Loucy (cell line): ENCODE measurements at regions not wholly inside any gene's neighbourhood (a gene's known extent, or its start where the extent isn't known, plus 50 kb on each side); places are given as distances from the start of the nearest gene placed in this dataset.

ENCODE experiments used
- H2AFZ ChIP-seq: fragments of 200-600 bp; sonication (generic); 2 replicates; pipeline ENCODE4 v1.6.0; 2016; ENCODE audit warnings: antibody characterized with exemption, mild to moderate bottlenecking, low read length, moderate library complexity
- H3F3A ChIP-seq: fragments of 200-600 bp; 2 replicates; pipeline ENCODE4 v1.6.0; 2016; ENCODE audit warnings: antibody characterized with exemption, low read depth, mild to moderate bottlenecking
- H3K27me3 ChIP-seq: fragments of 200-600 bp; sonication (generic); 2 replicates; pipeline ENCODE4 v1.6.1; 2014; ENCODE audit warnings: low read length, mild to moderate bottlenecking; ENCODE audit not compliant: insufficient read depth, poor library complexity, severe bottlenecking
- H3K36me3 ChIP-seq: fragments of 200-600 bp; sonication (generic); 2 replicates; pipeline ENCODE4 v1.6.1; 2016; ENCODE audit warnings: low read length; ENCODE audit not compliant: insufficient read depth
- H3K4me1 ChIP-seq: fragments of 200-600 bp; sonication (generic); 2 replicates; pipeline ENCODE4 v1.5.1; 2014; ENCODE audit warnings: low read length, mild to moderate bottlenecking; ENCODE audit not compliant: insufficient read depth, poor library complexity, severe bottlenecking
- H3K4me2 ChIP-seq: fragments of 200-600 bp; sonication (generic); 2 replicates; pipeline ENCODE4 v1.6.0; 2014; ENCODE audit warnings: antibody characterized with exemption, low read length, low read depth, mild to moderate bottlenecking; ENCODE audit not compliant: poor library complexity, severe bottlenecking
- H3K4me3 ChIP-seq: fragments of 200-600 bp; sonication (generic); 2 replicates; pipeline ENCODE4 v1.5.1; 2014; ENCODE audit warnings: low read length, mild to moderate bottlenecking, mixed read lengths; ENCODE audit not compliant: poor library complexity, severe bottlenecking
- H3K79me2 ChIP-seq: fragments of 200-600 bp; sonication (generic); 2 replicates; pipeline ENCODE4 v1.6.1; 2014; ENCODE audit warnings: low read length; ENCODE audit not compliant: insufficient read depth
- H3K9ac ChIP-seq: fragments of 200-600 bp; sonication (generic); 2 replicates; pipeline ENCODE4 v1.6.0; 2014; ENCODE audit warnings: mild to moderate bottlenecking, low read depth, low read length, moderate library complexity; ENCODE audit not compliant: poor library complexity, severe bottlenecking
- H3K9me2 ChIP-seq: fragments of 200-600 bp; sonication (generic); replicated peaks from 2 replicates; pipeline ENCODE4 v1.6.1; 2016; ENCODE audit warnings: low read depth, low read length, mixed read lengths
- H3K9me3 ChIP-seq: fragments of 200-600 bp; sonication (generic); 2 replicates; pipeline ENCODE4 v1.6.1; 2014; ENCODE audit warnings: mild to moderate bottlenecking, antibody characterized with exemption, low read length, low read depth; ENCODE audit not compliant: insufficient read depth
- H4K20me1 ChIP-seq: fragments of 200-600 bp; sonication (generic); 2 replicates; pipeline ENCODE4 v1.6.0; 2014; ENCODE audit warnings: antibody characterized with exemption, low read length, mild to moderate bottlenecking; ENCODE audit not compliant: insufficient read depth, poor library complexity, severe bottlenecking
- EZH2phosphoT487 ChIP-seq: fragments of 200-600 bp; IDR thresholded peaks from 2 replicates; pipeline ENCODE4 v1.6.1; 2018; ENCODE audit warnings: antibody characterized with exemption, mild to moderate bottlenecking, moderate library complexity, borderline replicate concordance
- TF ChIP-seq, protein P1 (sequence below): fragments of 200-600 bp; sonication (generic); conservative IDR thresholded peaks from 2 replicates; pipeline ENCODE4 v1.5.1; 2014; ENCODE audit warnings: mild to moderate bottlenecking, antibody characterized with exemption, low read length

DNA sequence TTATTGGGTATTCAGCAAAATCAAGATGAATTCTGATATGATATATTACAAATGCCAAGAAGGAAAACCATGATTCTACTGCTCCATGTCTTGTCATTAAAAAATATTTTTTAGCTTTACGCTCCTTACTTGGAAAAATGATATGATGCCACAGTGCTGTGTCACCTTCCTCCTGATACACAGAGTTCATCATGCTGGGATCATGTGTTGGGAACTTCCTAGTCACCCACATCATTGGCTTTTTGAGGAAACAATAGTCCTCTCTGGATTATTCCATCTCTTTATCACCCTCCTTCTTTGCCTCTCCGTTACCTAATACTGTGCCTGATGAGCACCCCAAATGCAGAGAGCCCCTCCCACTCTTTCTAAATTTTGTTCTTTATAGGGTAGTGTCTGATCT lies 94.3 kb upstream of the PFN2 start:
- H4K20me1 ChIP-seq, result no peaks in the 10 kb centered on the region
- H3K4me2 ChIP-seq, result no peak overlapping the region
- H3K27me3 ChIP-seq, result no peaks in the 10 kb centered on the region
- H3K9ac ChIP-seq, result no peak overlapping the region
- no peaks in the 10 kb centered on the region for H3K4me1 ChIP-seq
- H3K9me2 ChIP-seq, result no peaks in the 10 kb centered on the region
- no peaks in the 10 kb centered on the region for H3K36me3 ChIP-seq
- no peak overlapping the region for H2AFZ ChIP-seq
- H3K79me2 ChIP-seq, result no peaks in the 10 kb centered on the region
- no peaks in the 10 kb centered on the region for H3K9me3 ChIP-seq
- no peak overlapping the region for H3K4me3 ChIP-seq
- no peak for TF ChIP-seq EZH2phosphoT487
- TF ChIP-seq, protein P1, sequence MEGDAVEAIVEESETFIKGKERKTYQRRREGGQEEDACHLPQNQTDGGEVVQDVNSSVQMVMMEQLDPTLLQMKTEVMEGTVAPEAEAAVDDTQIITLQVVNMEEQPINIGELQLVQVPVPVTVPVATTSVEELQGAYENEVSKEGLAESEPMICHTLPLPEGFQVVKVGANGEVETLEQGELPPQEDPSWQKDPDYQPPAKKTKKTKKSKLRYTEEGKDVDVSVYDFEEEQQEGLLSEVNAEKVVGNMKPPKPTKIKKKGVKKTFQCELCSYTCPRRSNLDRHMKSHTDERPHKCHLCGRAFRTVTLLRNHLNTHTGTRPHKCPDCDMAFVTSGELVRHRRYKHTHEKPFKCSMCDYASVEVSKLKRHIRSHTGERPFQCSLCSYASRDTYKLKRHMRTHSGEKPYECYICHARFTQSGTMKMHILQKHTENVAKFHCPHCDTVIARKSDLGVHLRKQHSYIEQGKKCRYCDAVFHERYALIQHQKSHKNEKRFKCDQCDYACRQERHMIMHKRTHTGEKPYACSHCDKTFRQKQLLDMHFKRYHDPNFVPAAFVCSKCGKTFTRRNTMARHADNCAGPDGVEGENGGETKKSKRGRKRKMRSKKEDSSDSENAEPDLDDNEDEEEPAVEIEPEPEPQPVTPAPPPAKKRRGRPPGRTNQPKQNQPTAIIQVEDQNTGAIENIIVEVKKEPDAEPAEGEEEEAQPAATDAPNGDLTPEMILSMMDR, result no peak
- no peaks in the 10 kb centered on the region for H3F3A ChIP-seq

- Histone ChIP-seq H3K4me3 (no peak overlapping the region), H3K9me2 (no peaks in the 10 kb centered on the region), H3K4me1 (no peaks in the 10 kb centered on the region), H3F3A (no peaks in the 10 kb centered on the region), H4K20me1 (no peaks in the 10 kb centered on the region), H3K79me2 (no peaks in the 10 kb centered on the region), H3K27me3 (no peaks in the 10 kb centered on the region), H3K36me3 (no peaks in the 10 kb centered on the region), H3K9ac (no peak overlapping the region), H3K4me2 (no peak overlapping the region), H3K9me3 (no peaks in the 10 kb centered on the region), H2AFZ (no peak overlapping the region)
- no peak for TF ChIP-seq EZH2phosphoT487
- TF ChIP-seq, protein P1, result no peak
Measured at GRCh38 chr3:150063237-150063636, 92.5 kb upstream of the PFN2 start.

- H3K4me2 ChIP-seq, result no peak overlapping the region
- no peak overlapping the region for H3K4me3 ChIP-seq
- 0 out of 2 replicates have a peak overlapping the region, but pooled peaks have one; percentile 33 for H2AFZ ChIP-seq
- TF ChIP-seq, protein P1, result no peak
- no peak for TF ChIP-seq EZH2phosphoT487
- H3K9me2 ChIP-seq, result no peaks in the 10 kb centered on the region
- no peaks in the 10 kb centered on the region for H3F3A ChIP-seq
- no peaks in the 10 kb centered on the region for H3K36me3 ChIP-seq
- no peaks in the 10 kb centered on the region for H3K4me1 ChIP-seq
- no peaks in the 10 kb centered on the region for H3K79me2 ChIP-seq
- H3K9ac ChIP-seq, result no peak overlapping the region
- H4K20me1 ChIP-seq, result no peaks in the 10 kb centered on the region
- no peaks in the 10 kb centered on the region for H3K9me3 ChIP-seq
- no peaks in the 10 kb centered on the region for H3K27me3 ChIP-seq
Measured at GRCh38 chr3:150062492-150062891, 91.8 kb upstream of the PFN2 start.
